ENCODE measurements at regions not wholly inside any gene's neighbourhood (a gene's known extent, or its start where the extent isn't known, plus 50 kb on each side); places are given as distances from the start of the nearest gene placed in this dataset.

DNA sequence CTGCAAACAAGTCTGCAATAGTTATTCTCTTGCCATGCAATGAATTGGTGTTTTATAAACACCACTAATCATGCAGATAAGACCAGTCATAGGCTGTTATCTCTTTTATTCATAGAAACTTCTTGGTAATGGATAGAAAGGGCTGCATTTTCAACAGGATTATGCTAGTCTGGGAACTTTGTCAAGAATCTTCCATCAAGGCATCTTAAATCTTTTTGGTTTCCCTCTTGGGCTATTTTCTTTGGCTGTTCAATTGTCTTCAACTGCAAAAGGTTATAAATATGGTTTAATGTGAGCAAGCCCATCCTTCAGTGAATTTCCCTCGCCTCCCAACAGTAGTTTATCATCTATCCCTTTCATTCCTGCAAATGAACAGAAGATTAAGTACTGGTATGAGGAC is 59.0 kb upstream of the MINAR1 start:
- TF ChIP-seq, protein P1, sequence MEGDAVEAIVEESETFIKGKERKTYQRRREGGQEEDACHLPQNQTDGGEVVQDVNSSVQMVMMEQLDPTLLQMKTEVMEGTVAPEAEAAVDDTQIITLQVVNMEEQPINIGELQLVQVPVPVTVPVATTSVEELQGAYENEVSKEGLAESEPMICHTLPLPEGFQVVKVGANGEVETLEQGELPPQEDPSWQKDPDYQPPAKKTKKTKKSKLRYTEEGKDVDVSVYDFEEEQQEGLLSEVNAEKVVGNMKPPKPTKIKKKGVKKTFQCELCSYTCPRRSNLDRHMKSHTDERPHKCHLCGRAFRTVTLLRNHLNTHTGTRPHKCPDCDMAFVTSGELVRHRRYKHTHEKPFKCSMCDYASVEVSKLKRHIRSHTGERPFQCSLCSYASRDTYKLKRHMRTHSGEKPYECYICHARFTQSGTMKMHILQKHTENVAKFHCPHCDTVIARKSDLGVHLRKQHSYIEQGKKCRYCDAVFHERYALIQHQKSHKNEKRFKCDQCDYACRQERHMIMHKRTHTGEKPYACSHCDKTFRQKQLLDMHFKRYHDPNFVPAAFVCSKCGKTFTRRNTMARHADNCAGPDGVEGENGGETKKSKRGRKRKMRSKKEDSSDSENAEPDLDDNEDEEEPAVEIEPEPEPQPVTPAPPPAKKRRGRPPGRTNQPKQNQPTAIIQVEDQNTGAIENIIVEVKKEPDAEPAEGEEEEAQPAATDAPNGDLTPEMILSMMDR (IDR thresholded peaks at IDR 0.05; ENCODE audit: low read depth, low read length) = no peak
- no peak for TF ChIP-seq EZH2phosphoT487 (IDR thresholded peaks at IDR 0.05; ENCODE audit: low read depth)
